Germinal center (tissue), 1 donor: ENCODE measurements at regions not wholly inside any gene's neighbourhood (a gene's known extent, or its start where the extent isn't known, plus 50 kb on each side); places are given as distances from the start of the nearest gene placed in this dataset.

ENCODE experiments used
- DNase-seq: peaks from one replicate; pipeline ENCODE4 v3.0.0; 2012; ENCODE audit warnings: mixed read lengths, low spot score

DNA sequence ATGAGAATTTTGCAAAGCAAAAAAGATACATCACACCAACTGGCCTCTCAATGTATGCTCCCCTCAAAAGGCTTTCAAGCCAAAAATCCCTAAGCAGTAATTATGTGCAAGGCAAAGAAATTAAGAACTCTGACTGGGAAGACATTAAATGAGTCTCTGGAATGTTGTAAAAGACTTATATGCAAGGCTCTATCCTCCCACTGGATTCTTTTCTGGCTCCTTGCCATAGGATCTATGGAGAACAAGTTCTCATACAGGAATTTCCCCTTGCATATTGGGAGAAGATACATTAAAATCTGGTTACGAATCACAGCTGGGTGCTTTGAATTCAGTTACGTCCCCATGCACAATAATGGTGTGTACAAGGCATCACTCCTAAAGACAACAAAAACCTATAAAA, 73.4 kb upstream of the ATL2 start:
- DNase-seq = no peak

DNA sequence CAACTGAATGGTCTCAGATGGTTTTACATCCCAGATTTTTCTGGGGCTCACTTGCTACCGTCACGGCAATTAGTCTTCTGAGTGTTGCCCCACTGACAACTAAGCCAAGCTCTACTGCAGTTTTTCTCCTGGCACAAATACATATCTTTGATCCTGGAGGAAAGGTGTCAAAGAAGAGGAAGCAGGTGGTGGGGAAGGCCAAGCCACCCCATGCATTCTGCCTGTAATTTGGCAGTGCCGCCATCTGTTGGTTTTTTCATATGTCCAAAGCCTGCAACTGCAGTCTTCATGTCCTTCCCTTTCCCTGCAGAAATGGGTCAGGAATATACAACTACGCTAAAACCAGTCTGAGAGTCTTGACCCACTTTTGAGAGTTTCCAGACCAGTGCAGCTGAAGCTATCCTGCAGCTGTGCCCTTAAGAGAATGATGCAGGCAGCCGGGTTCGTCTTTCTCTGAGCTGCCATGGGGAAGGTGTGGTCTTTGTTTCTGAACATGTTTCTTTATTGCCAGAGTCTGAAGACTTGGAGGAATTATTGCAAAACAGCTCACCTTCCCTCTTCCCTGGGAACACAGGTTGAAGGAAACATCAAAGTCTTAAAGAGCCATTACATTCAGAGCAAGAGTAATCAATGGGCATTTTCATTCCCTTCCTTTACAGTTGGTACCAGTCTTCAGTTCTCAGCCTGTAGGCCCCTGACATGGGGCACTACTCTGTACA, 71.8 kb upstream of the ATL2 start:
- no peak for DNase-seq

DNA sequence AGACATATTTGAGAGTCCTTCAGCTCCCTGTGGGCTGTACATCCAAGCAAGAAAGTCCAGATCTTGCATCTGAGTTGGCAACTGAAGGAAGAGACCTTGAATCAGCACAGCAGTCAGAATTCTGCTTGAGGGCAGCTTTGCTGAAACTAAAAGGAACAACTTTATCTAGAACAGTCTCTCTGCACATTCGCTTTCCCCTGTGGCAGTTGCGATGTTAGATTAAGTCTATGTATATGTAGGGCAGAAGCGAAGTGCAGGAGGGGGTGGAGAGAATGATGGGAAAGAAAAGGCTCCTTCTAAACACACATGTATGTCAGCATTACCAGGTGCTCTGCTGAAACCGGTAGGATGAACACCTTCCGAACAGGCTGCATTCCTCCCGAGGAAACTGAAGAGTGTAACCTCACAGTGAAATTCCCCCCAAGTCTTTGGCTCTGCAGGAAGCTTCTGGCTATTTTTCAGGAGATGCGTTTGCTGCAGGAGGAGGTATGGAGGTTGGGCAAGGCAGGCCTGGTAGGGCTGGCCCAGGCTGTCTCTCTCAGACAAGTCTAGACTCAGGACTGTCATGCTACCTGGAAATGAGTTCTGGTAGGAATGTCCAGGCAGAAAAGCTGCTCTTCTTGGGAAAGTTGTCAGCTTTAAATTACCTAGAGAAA, 70.0 kb upstream of the ATL2 start:
- DNase-seq = no peak

DNA sequence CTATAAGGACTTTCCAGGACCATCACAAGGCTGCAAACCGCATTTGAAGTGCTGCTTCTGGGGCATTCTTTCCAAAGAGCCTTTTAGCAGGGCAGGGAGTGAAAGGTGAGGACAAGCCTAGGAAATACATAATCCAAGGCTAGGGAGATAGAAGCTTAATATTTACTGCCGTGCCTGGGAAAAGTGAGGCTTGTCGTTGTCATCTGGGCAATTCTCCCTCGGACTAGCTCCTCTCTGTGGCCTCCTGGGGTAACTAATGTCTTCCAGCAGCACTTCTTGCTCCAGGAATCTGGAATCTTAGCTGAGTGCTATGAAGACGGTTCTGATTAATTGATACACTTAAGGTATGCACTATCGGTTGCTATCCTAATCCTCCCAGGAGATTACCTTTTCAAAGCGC, 69.3 kb upstream of the ATL2 start:
- DNase-seq = no peak

GRCh38 chr2:38444247-38444646, 67.2 kb upstream of the ATL2 start:
- no peak for DNase-seq

- no peak for DNase-seq
These were observed 65.8 kb upstream of the ATL2 start for GRCh38 chr2:38442643-38443541.

DNA sequence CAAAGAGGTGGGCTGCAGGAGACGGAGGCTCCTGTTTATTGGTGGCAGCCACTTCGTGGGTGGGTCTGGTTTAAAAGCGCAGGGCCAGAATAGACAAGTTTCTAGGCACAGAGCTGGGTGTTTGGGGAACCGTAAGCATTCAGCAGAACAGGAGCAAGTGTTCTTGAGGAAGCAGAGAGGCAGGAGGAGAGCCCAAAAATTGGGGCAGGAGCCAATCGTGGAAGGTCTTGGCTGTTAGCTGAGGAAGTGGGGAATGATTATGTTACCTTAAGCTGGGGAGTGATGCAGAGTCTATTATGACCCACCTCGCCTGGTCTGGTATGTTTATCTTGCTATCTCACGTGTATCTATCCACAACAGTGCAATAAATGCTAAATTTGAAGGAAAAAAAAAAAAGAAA, 64.3 kb upstream of the ATL2 start:
- DNase-seq = no peak

DNA sequence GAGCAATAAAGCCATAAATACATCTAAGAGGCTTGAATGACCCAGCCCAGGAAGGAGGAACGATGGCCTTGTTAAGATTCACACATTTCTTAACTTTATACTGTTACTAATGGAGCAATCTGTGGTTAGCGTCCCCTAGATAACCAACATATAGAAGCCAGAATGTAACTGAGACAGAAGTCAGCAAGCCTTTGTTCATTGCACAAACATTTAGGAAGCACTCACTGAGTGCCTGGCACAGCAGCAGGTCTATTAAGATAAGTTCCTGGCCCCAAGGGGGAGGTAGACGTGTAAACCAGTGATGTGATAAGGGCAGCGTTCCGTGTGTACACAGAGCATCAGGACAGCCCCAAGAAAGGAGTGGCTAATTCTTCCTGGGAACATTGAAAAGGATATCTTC, 63.6 kb upstream of the ATL2 start:
- no peak for DNase-seq

DNA sequence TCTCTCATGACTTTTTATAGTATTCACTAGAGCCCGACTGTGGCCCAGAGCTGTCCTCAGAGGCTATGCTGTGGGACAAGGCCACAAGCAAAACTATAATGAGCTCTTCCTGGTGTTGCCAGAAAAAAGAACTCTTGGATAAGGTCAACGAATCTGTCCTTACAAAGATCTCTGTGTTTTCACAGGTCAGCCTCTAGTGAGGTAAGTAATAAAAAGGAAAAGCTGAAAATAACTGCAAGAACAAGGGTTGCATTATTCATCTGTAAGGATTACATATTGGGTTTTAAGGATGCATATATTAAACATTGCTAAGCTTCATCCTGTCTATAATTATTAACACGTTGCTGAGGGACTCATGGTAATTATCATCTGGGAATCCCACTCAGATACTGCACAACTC, 62.8 kb upstream of the ATL2 start:
- DNase-seq = no peak

DNA sequence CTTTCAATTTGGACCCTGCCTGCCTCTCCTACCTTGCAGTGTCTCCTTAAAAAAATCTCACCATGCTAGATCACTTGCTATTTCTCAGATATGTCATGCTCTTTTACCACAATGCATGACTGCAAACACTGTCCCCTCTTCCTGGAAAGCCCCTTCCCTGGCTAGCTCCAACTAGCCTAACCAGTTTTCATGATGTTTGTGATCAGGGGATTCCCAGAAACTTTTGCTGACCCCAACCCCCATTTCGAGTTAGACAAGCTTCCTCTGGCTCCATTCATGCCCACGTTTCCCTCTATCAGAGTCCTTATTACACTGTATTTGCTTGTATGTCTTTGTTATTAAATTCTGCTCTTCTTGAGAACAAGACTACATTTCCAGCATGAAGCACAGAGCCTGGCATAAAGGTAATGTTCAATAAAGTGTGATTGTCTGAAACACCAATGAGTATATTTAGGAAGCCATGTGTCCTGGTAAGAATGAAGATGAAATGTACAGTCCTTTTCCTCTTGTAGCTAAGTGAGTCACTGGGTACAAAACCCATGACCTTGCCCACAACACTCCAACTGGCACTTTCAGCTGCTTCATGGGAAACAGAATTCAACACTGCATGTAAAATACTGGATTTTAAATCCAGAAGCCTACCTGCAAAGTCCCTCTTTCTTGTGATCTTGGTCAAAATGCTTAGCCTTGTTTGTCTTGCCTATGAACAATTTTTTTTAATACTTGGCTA, 62.0 kb upstream of the ATL2 start:
- DNase-seq = no peak

- DNase-seq = no peak
These were observed 61.2 kb upstream of the ATL2 start for GRCh38 chr2:38438133-38438882.

DNA sequence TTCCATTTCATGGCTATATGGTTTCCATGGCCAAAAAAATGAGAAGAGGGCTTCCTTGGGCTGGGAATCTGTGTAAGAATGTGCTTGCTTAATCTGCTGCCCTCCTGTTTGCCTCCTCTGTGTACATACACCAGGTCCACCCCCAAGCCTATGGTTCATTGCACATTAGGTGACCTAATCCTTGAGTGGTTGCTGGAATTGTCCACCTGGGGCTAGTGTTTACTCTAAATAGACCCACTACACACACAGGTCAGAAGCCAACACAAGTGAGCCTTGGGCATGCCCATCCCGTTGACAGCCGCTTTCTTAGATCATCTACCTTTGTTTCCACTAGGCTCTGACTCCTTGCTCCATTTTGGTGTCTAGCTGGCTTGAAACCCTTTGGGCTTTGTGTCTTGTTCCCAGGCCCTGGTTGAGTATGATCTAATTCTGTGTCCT, 59.2 kb upstream of the ATL2 start:
- no peak for DNase-seq

DNA sequence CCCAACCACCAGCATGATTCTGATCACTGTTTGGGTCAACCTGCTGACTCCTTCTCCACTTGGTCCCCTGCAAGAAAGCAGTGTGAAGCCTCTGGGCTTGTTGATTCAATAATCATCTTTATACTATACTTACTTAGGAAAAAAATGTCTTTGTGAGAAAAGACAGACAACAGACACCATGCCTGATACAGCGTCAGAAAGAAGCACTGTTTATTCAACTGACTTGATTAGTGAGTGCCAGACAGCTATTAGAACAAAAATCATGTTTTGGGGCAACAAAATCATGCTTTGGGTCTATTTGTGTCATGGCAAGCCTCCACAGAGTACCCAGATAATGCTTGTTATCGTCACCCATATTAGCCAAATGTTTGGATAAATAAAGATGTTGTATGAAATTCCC, 58.7 kb upstream of the ATL2 start:
- DNase-seq = no peak

- DNase-seq = no peak
These were observed 57.5 kb upstream of the ATL2 start for GRCh38 chr2:38434595-38434994.

DNA sequence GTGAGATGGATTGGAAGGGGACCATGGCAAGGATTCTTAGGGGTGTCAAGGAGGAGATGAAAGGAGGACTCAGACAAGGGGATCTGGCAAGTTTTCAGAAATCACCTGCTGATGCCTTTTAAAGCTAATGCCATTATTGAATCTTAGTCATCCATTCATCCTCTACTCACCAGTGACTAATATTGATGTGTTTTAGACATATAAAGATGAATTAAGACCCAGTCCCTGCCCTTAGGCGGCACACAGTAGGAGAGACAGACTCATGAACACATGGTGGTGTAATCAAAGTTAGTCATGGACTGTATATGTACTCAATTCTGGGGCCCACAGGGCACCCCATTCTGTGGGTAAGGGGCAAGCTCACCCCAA, 56.5 kb upstream of the ATL2 start:
- DNase-seq = no peak

GRCh38 chr2:38432820-38433606, 55.9 kb upstream of the ATL2 start:
- DNase-seq = no peak

- no peak for DNase-seq
These were observed 53.6 kb upstream of the ATL2 start for GRCh38 chr2:38430597-38431207.

DNA sequence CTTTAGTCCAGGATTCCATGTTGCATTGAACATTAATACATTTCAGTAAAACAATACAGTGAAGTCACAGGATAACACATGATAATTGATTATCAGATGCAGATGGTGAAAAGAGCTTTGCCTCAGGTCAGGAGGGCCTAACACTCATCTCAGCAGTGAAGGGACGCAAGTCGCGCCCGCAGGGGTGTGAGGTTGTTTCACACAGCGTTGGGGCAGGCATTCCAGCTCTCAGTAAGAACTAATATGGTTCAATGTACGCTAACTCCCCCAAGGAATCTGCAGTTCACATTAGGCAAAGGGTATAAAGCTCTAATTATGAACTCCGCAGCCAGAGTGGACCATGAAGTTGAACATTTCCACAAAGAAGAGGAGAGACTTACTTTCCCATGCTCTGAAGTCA, 53.1 kb upstream of the ATL2 start:
- DNase-seq = no peak

DNA sequence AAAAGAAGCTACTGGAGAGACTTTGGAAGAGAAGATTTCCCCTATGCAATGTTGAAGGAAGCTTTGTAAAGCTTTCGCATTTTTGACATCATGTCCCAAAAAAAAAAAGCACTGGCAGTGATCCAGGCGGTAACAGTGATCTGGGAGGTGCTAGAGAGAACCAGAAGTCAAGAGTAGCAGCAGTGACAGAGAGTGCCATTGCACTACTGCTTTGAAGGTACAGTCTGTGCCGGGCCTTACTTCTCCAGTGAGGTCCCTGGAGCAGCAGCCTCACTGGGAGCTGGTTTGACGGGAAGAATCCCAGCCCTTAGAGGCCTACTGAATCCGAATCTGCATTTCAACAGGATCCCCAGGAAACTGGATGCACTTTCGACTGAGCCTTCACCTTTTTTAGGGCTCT, 50.9 kb upstream of the ATL2 start:
- no peak for DNase-seq

DNA sequence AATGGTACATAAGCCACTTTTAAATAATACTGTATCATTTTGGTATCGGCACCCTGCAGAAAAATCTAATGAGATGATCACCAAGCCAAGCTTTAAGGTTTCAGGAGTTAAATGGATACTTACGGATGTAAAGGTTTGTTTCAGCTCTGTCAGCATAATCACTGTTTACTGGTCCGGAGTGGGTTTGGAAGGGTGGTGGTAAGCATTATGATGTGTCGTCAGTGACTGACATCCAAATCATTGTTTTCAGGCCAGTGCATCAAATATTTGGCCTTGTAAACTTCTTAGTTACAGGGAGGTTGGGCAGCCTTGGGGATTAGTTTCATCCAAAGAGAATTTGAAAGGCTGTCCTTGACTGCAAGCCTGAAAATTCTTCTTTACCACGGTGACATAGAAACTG, 50.0 kb upstream of the ATL2 start:
- DNase-seq = no peak
